Endothelial cell of umbilical vein (primary cell): ENCODE measurements at regions not wholly inside any gene's neighbourhood (a gene's known extent, or its start where the extent isn't known, plus 50 kb on each side); places are given as distances from the start of the nearest gene placed in this dataset.

Experiments used
- BruUV-seq: library from RNA; stranded (reverse); fragments of 400-500 nt; replicated peaks from 2 replicates; lab custom pipeline; 2021; lab: Mats Ljungman, UMichigan
- CTCF ChIA-PET: fragments of 300-600, 350-600 bp; sonication (Branson Sonifier 250); formaldehyde crosslinking; loops from one replicate; lab custom pipeline; 2021; ENCODE audit warnings: antibody characterized with exemption, inconsistent platforms; lab: Charles Lee
- POLR2A ChIA-PET: fragments of 300-600, 350-600 bp; sonication (Branson Sonifier 250); formaldehyde crosslinking; loops from one replicate; lab custom pipeline; 2021; ENCODE audit warnings: antibody characterized with exemption, inconsistent platforms; lab: Charles Lee
- DNase-seq: peaks from one replicate; pipeline ENCODE4 v3.0.0-alpha.2; 2011; ENCODE audit warnings: low read depth, low spot score
- FAIRE-seq: peaks from 2 replicates; lab custom pipeline; 2011; peaks lifted over from hg19 to GRCh38; lab: Jason Lieb, UNC
- H2AFZ ChIP-seq: 2 replicates; pipeline ENCODE4 v1.6.0; 2012; ENCODE audit warnings: low read depth, low read length, control low read depth, inconsistent platforms
- H3K27ac ChIP-seq: 2 replicates; pipeline ENCODE4 v1.5.1; 2011; ENCODE audit warnings: low read depth, mild to moderate bottlenecking, control low read depth, low read length, moderate library complexity; ENCODE audit not compliant: insufficient read depth
- H3K27me3 ChIP-seq, 2 experiments: 2 replicates each; pipeline versions ENCODE4 v1.6.0 to v1.6.1; 2011; ENCODE audit warnings: low read length in 2 of 2, mixed read lengths in 1 of 2; ENCODE audit not compliant: control insufficient read depth in 2 of 2, insufficient read depth in 2 of 2
- H3K36me3 ChIP-seq, 2 experiments: 2 replicates in 1 of 2; 3 replicates in 1 of 2; pipeline ENCODE4 v1.5.1; 2011; ENCODE audit warnings: low read length in 2 of 2, mild to moderate bottlenecking in 1 of 2, moderate library complexity in 1 of 2; ENCODE audit not compliant: control insufficient read depth in 2 of 2, insufficient read depth in 2 of 2; ENCODE audit errors: extremely low read depth in 1 of 2
- H3K4me1 ChIP-seq: 3 replicates; pipeline ENCODE4 v1.5.1; 2011; ENCODE audit warnings: mild to moderate bottlenecking, low read length; ENCODE audit not compliant: control insufficient read depth, insufficient read depth; ENCODE audit errors: extremely low read depth
- H3K4me2 ChIP-seq: 2 replicates; pipeline ENCODE4 v1.6.1; 2011; ENCODE audit warnings: low read length, control low read depth, mixed read lengths; ENCODE audit not compliant: insufficient read depth
- H3K4me3 ChIP-seq, 3 experiments: fragments of 200-600 bp in 1 of 3; sonication (generic), shearing (Covaris generic) in 1 of 3; replicated peaks in 1 of 3; 2 replicates each; pipeline ENCODE4 v1.5.1; 2011 to 2016; ENCODE audit warnings: control low read depth in 3 of 3, low read length in 3 of 3, mild to moderate bottlenecking in 2 of 3, inconsistent platforms in 1 of 3, low read depth in 1 of 3, moderate library complexity in 1 of 3; ENCODE audit not compliant: insufficient read depth in 1 of 3
- H3K79me2 ChIP-seq: 2 replicates; pipeline ENCODE4 v1.6.0; 2012; ENCODE audit warnings: low read length, inconsistent platforms; ENCODE audit not compliant: control insufficient read depth, insufficient read depth
- H3K9ac ChIP-seq: replicated peaks from 2 replicates; pipeline ENCODE3; 2011; ENCODE audit warnings: low read length, control low read depth; ENCODE audit not compliant: insufficient read depth; ENCODE audit errors: extremely low read depth
- H3K9me1 ChIP-seq: replicated peaks from 3 replicates; pipeline ENCODE4 v1.6.0; 2011; ENCODE audit warnings: mild to moderate bottlenecking, low read length; ENCODE audit not compliant: control insufficient read depth, insufficient read depth; ENCODE audit errors: extremely low read depth
- H3K9me3 ChIP-seq: replicated peaks from 2 replicates; pipeline ENCODE4 v1.5.1; 2012; ENCODE audit warnings: low read length, inconsistent platforms; ENCODE audit not compliant: control insufficient read depth, insufficient read depth
- H4K20me1 ChIP-seq: replicated peaks from 2 replicates; pipeline ENCODE3; 2011; ENCODE audit warnings: mild to moderate bottlenecking, low read length; ENCODE audit not compliant: control insufficient read depth, insufficient read depth; ENCODE audit errors: extremely low read depth
- EZH2 ChIP-seq: IDR thresholded peaks from 2 replicates; pipeline ENCODE4 v1.6.1; 2012; ENCODE audit warnings: borderline replicate concordance, low read depth, mild to moderate bottlenecking, moderate library complexity, low read length, inconsistent platforms; ENCODE audit not compliant: severe bottlenecking
- FOS ChIP-seq: IDR thresholded peaks from 2 replicates; pipeline ENCODE4 v1.6.1; 2011; ENCODE audit warnings: mild to moderate bottlenecking, low read length, moderate library complexity, borderline replicate concordance; ENCODE audit not compliant: insufficient read depth
- GATA2 ChIP-seq: IDR thresholded peaks from 2 replicates; pipeline ENCODE4 v1.7.0; 2011; ENCODE audit warnings: low read depth, mild to moderate bottlenecking, moderate library complexity, mixed read lengths, low read length; ENCODE audit not compliant: insufficient read length, insufficient read depth
- JUN ChIP-seq: IDR thresholded peaks from 2 replicates; pipeline ENCODE4 v1.6.1; 2011; ENCODE audit warnings: borderline replicate concordance, low read depth; ENCODE audit not compliant: insufficient read length, insufficient read depth
- MYC ChIP-seq: IDR thresholded peaks from one replicate; pipeline ENCODE4 v1.6.1; 2011; ENCODE audit warnings: mild to moderate bottlenecking, low read depth, low read length
- POLR2A ChIP-seq: IDR thresholded peaks from 2 replicates; pipeline ENCODE4 v1.6.1; 2012; ENCODE audit warnings: low read depth, mild to moderate bottlenecking, control low read depth, low read length
- POLR2AphosphoS5 ChIP-seq: IDR thresholded peaks from 2 replicates; pipeline ENCODE4 v1.6.1; 2012; ENCODE audit warnings: low read depth, mild to moderate bottlenecking, control low read depth, low read length, moderate library complexity; ENCODE audit not compliant: insufficient read depth
- dilution Hi-C: fragments of 300-500 bp; cut with MboI; formaldehyde crosslinking; loops from one replicate; pipeline ENCODE4 v1.15.0; 2019; ENCODE audit warnings: low sequenced_read_pairs; ENCODE audit not compliant: extremely low pct_ligation_motif_present
- intact Hi-C: fragments of 100-400 bp; cut with micrococcal nuclease; formaldehyde crosslinking; loops from one replicate; pipeline ENCODE4 v1.10.0; 2022
- TF ChIP-seq, protein P1 (sequence below), 2 donors: IDR thresholded peaks; 1 replicate in 1 of 2; 2 replicates in 1 of 2; pipeline ENCODE4 v1.5.1; 2011; ENCODE audit warnings: low read length in 2 of 2, mild to moderate bottlenecking in 2 of 2, moderate library complexity in 2 of 2, control low read depth in 1 of 2, inconsistent platforms in 1 of 2, low read depth in 1 of 2; ENCODE audit not compliant: insufficient read depth in 1 of 2; ENCODE audit errors: extremely low read depth in 1 of 2
- TF ChIP-seq, protein P2 (sequence below): IDR thresholded peaks from 2 replicates; pipeline ENCODE4 v1.6.1; 2011; ENCODE audit not compliant: insufficient read depth, insufficient read length

DNA sequence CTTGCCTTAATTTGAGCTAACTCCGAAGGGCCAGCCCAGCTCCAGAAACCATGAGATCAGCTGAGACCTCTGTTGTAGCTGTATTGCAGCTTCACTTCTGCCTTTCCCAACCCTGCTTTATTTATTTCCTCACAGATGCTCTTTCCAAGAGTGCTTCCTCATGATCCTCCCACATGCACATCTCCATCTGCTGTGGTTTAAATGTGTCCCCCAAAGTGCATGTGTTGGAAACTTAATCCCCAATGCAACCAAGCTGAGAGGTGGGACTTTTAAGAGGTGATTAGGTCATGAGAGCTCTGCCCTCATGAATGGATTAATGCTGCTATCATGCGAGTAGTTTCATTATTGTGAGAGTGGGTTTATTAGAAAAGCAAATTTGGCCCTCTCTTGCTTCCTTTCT is 164.4 kb upstream of the TAB2 start:
- H3K9me3 ChIP-seq, result no peaks in the 10 kb centered on the region
- intact Hi-C loops, result no loop called here
- no TSS peak for BruUV-seq
- H3K27ac ChIP-seq, result no peak overlapping the region
- no peak overlapping the region for H3K4me3 ChIP-seq
- H2AFZ ChIP-seq, result no peak overlapping the region
- dilution Hi-C loops, result no loop called here
- H3K9ac ChIP-seq, result no peak overlapping the region
- no peaks in the 10 kb centered on the region for H3K36me3 ChIP-seq
- H3K4me1 ChIP-seq, result no peaks in the 10 kb centered on the region
- FAIRE-seq (no peak), DNase-seq (no peak)
- no peak overlapping the region for H3K4me2 ChIP-seq
- TF ChIP-seq, protein P1, sequence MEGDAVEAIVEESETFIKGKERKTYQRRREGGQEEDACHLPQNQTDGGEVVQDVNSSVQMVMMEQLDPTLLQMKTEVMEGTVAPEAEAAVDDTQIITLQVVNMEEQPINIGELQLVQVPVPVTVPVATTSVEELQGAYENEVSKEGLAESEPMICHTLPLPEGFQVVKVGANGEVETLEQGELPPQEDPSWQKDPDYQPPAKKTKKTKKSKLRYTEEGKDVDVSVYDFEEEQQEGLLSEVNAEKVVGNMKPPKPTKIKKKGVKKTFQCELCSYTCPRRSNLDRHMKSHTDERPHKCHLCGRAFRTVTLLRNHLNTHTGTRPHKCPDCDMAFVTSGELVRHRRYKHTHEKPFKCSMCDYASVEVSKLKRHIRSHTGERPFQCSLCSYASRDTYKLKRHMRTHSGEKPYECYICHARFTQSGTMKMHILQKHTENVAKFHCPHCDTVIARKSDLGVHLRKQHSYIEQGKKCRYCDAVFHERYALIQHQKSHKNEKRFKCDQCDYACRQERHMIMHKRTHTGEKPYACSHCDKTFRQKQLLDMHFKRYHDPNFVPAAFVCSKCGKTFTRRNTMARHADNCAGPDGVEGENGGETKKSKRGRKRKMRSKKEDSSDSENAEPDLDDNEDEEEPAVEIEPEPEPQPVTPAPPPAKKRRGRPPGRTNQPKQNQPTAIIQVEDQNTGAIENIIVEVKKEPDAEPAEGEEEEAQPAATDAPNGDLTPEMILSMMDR (IDR thresholded peaks at IDR 0.05; ENCODE audit: extremely low read depth in 1 of 2, insufficient read depth in 1 of 2, low read depth in 1 of 2, low read length in 2 of 2), result no peak
- TF ChIP-seq, protein P2, sequence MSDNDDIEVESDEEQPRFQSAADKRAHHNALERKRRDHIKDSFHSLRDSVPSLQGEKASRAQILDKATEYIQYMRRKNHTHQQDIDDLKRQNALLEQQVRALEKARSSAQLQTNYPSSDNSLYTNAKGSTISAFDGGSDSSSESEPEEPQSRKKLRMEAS, result no peak
- TF ChIP-seq EZH2, result no peak
- no peak for TF ChIP-seq POLR2AphosphoS5
- TF ChIP-seq FOS, result no peak
- TF ChIP-seq MYC, result no peak
- TF ChIP-seq JUN, result no peak
- no peak for TF ChIP-seq GATA2
- TF ChIP-seq POLR2A, result no peak
- ChIA-PET POLR2A (no interaction called here), CTCF (interaction anchor here (2.0 kb wide), 1 partner anchor 279 kb away, joined by 6 read pairs; no protein-coding TSS in a partner anchor)
- H3K79me2 ChIP-seq, result no peaks in the 10 kb centered on the region
- H3K9me1 ChIP-seq, result no peaks in the 10 kb centered on the region
- no peaks in the 10 kb centered on the region for H4K20me1 ChIP-seq
- H3K27me3 ChIP-seq, result no peaks in the 10 kb centered on the region
